A673 (cell line): ENCODE measurements at regions not wholly inside any gene's neighbourhood (a gene's known extent, or its start where the extent isn't known, plus 50 kb on each side); places are given as distances from the start of the nearest gene placed in this dataset.

ENCODE experiments used
- CTCF ChIP-seq: fragments of 300-800, 200-600 bp; sonication (generic); conservative IDR thresholded peaks from 2 replicates; pipeline ENCODE4 v1.5.1; 2017; ENCODE audit warnings: low read depth, mild to moderate bottlenecking, antibody characterized with exemption, low read length, moderate library complexity, mixed read lengths
- EZH2 ChIP-seq: fragments of 200-600 bp; sonication (generic); IDR thresholded peaks from 2 replicates; pipeline ENCODE4 v1.6.1; 2017; ENCODE audit warnings: borderline replicate concordance, low read depth, mild to moderate bottlenecking, mixed read lengths, antibody characterized with exemption, low read length; ENCODE audit not compliant: poor library complexity, severe bottlenecking

- no peak for TF ChIP-seq CTCF
- TF ChIP-seq EZH2: no peak
Observed at GRCh38 chr14:65190312-65190711, 88.0 kb upstream of the MAX start.
